Neural cell (in vitro differentiated cells): ENCODE measurements at regions not wholly inside any gene's neighbourhood (a gene's known extent, or its start where the extent isn't known, plus 50 kb on each side); places are given as distances from the start of the nearest gene placed in this dataset.

Experiments used
- H2AFZ ChIP-seq: fragments of 200-600, 300-800 bp; sonication (generic), shearing (Covaris generic); 2 replicates; pipeline ENCODE4 v1.6.0; 2014; ENCODE audit warnings: low read depth, mild to moderate bottlenecking, antibody characterized with exemption, low read length, moderate library complexity
- H3F3A ChIP-seq: fragments of 200-600 bp; shearing (Covaris generic); 2 replicates; pipeline ENCODE4 v1.6.1; 2016; ENCODE audit warnings: mild to moderate bottlenecking, moderate library complexity, mixed read lengths, antibody characterized with exemption, low read length; ENCODE audit not compliant: insufficient read depth, poor library complexity, severe bottlenecking
- H3K27ac ChIP-seq: fragments of 200-600, 300-800 bp; sonication (generic), shearing (Covaris generic); 2 replicates; pipeline ENCODE4 v1.5.1; 2014; ENCODE audit warnings: mild to moderate bottlenecking, low read length, moderate library complexity
- H3K27me3 ChIP-seq: fragments of 300-800, 200-600 bp; sonication (generic), shearing (Covaris generic); 2 replicates; pipeline ENCODE4 v1.6.0; 2014; ENCODE audit warnings: mild to moderate bottlenecking, low read depth, low read length, moderate library complexity; ENCODE audit not compliant: insufficient read depth
- H3K36me3 ChIP-seq: fragments of 300-800, 200-600 bp; sonication (generic), shearing (Covaris generic); 2 replicates; pipeline ENCODE4 v1.5.1; 2014; ENCODE audit warnings: mild to moderate bottlenecking, antibody characterized with exemption, low read length, moderate library complexity; ENCODE audit not compliant: insufficient read depth
- H3K4me2 ChIP-seq: fragments of 300-800, 200-600 bp; sonication (generic), shearing (Covaris generic); 2 replicates; pipeline ENCODE4 v1.6.0; 2014; ENCODE audit warnings: mild to moderate bottlenecking, low read length
- H3K4me3 ChIP-seq: fragments of 300-800, 200-600 bp; sonication (generic), shearing (Covaris generic); 2 replicates; pipeline ENCODE4 v1.5.1; 2014; ENCODE audit warnings: mild to moderate bottlenecking, low read length, moderate library complexity
- H3K79me2 ChIP-seq: fragments of 200-600 bp; shearing (Covaris generic); replicated peaks from 2 replicates; pipeline ENCODE4 v1.6.0; 2014; ENCODE audit warnings: mild to moderate bottlenecking, low read length, moderate library complexity; ENCODE audit not compliant: insufficient read depth
- H3K9ac ChIP-seq: fragments of 300-800, 200-600 bp; sonication (generic), shearing (Covaris generic); 2 replicates; pipeline ENCODE4 v1.6.1; 2016; ENCODE audit warnings: mild to moderate bottlenecking, low read length, mixed read lengths
- H3K9me2 ChIP-seq: fragments of 200-600 bp; shearing (Covaris generic); 2 replicates; pipeline ENCODE4 v1.6.1; 2016; ENCODE audit warnings: mild to moderate bottlenecking, low read length, mixed read lengths; ENCODE audit not compliant: insufficient read depth
- H3K9me3 ChIP-seq: fragments of 200-600, 300-800 bp; sonication (generic), shearing (Covaris generic); 2 replicates; pipeline ENCODE4 v1.6.1; 2016; ENCODE audit warnings: mild to moderate bottlenecking, mixed run types, low read length, moderate library complexity, mixed read lengths
- H4K20me1 ChIP-seq: fragments of 200-600 bp; shearing (Covaris generic); 2 replicates; pipeline ENCODE4 v1.6.1; 2016; ENCODE audit warnings: mild to moderate bottlenecking, mixed run types; ENCODE audit not compliant: insufficient read depth
- EP300 ChIP-seq: fragments of 450-650 bp; conservative IDR thresholded peaks from 2 replicates; pipeline ENCODE4 v1.6.1; 2014; ENCODE audit warnings: antibody characterized with exemption, mild to moderate bottlenecking, moderate library complexity; ENCODE audit not compliant: poor library complexity, severe bottlenecking
- EZH2 ChIP-seq: fragments of 200-600, 300-800 bp; shearing (Covaris generic), sonication (generic); IDR thresholded peaks from 2 replicates; pipeline ENCODE4 v1.6.1; 2014; ENCODE audit warnings: antibody characterized with exemption, low read length, borderline replicate concordance, mild to moderate bottlenecking; ENCODE audit not compliant: insufficient read depth, poor library complexity, severe bottlenecking
- MXI1 ChIP-seq: fragments of 450-650 bp; conservative IDR thresholded peaks from 2 replicates; pipeline ENCODE4 v1.6.1; 2014; ENCODE audit warnings: antibody characterized with exemption, mild to moderate bottlenecking; ENCODE audit not compliant: poor library complexity, severe bottlenecking
- POLR2AphosphoS5 ChIP-seq: IDR thresholded peaks from 2 replicates; pipeline ENCODE4 v1.6.1; 2012
- RAD21 ChIP-seq: fragments of 450-650 bp; conservative IDR thresholded peaks from 2 replicates; pipeline ENCODE4 v1.6.1; 2014; ENCODE audit warnings: antibody characterized with exemption, mild to moderate bottlenecking, moderate library complexity
- SMC3 ChIP-seq: fragments of 450-650 bp; conservative IDR thresholded peaks from 2 replicates; pipeline ENCODE4 v1.6.1; 2014; ENCODE audit warnings: antibody characterized with exemption, mild to moderate bottlenecking, moderate library complexity; ENCODE audit not compliant: poor library complexity
- TAF1 ChIP-seq: IDR thresholded peaks from 2 replicates; pipeline ENCODE4 v1.6.1; 2012; ENCODE audit warnings: low read depth
- TF ChIP-seq, protein P1 (sequence below): fragments of 450-650 bp; IDR thresholded peaks from 2 replicates; pipeline ENCODE4 v1.5.1; 2014; ENCODE audit warnings: antibody characterized with exemption, mild to moderate bottlenecking, moderate library complexity; ENCODE audit not compliant: poor library complexity, severe bottlenecking
- TF ChIP-seq, protein P2 (sequence below): IDR thresholded peaks from 2 replicates; pipeline ENCODE4 v1.6.1; 2012; ENCODE audit warnings: borderline replicate concordance

DNA sequence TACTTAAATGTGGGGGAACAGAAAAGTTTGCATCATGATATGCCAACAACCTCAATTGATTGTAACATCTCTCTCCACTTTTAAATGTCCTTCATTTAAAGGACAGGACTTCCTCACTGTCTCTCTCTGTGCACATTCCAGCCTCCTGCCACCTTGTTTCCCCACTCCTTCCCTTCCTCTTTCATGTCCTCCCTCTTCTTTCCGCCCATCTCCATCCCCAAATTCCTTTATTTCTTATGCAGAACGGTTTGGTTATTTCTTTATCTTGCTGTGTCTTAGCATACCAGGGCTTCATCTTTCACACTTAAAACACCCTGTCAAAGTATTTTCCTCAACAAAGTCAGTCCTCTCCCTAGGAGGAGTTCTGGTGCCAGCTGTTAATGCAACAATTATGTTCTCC lies 293.8 kb downstream of the NXPE2 start:
- Histone ChIP-seq H3K9me3 (no peaks in the 10 kb centered on the region), H3F3A (no peaks in the 10 kb centered on the region), H4K20me1 (no peaks in the 10 kb centered on the region), H3K79me2 (no peaks in the 10 kb centered on the region), H2AFZ (no peak overlapping the region), H3K27me3 (no peaks in the 10 kb centered on the region), H3K36me3 (no peaks in the 10 kb centered on the region), H3K9ac (no peak overlapping the region), H3K4me3 (no peak overlapping the region), H3K27ac (no peak overlapping the region), H3K4me2 (no peak overlapping the region), H3K9me2 (no peaks in the 10 kb centered on the region)
- TF ChIP-seq EZH2: no peak
- TF ChIP-seq RAD21: no peak
- TF ChIP-seq SMC3: no peak
- TF ChIP-seq MXI1: no peak
- TF ChIP-seq EP300: no peak
- TF ChIP-seq, protein P1, sequence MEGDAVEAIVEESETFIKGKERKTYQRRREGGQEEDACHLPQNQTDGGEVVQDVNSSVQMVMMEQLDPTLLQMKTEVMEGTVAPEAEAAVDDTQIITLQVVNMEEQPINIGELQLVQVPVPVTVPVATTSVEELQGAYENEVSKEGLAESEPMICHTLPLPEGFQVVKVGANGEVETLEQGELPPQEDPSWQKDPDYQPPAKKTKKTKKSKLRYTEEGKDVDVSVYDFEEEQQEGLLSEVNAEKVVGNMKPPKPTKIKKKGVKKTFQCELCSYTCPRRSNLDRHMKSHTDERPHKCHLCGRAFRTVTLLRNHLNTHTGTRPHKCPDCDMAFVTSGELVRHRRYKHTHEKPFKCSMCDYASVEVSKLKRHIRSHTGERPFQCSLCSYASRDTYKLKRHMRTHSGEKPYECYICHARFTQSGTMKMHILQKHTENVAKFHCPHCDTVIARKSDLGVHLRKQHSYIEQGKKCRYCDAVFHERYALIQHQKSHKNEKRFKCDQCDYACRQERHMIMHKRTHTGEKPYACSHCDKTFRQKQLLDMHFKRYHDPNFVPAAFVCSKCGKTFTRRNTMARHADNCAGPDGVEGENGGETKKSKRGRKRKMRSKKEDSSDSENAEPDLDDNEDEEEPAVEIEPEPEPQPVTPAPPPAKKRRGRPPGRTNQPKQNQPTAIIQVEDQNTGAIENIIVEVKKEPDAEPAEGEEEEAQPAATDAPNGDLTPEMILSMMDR: no peak
- no peak for TF ChIP-seq POLR2AphosphoS5
- TF ChIP-seq TAF1: no peak
- TF ChIP-seq, protein P2, sequence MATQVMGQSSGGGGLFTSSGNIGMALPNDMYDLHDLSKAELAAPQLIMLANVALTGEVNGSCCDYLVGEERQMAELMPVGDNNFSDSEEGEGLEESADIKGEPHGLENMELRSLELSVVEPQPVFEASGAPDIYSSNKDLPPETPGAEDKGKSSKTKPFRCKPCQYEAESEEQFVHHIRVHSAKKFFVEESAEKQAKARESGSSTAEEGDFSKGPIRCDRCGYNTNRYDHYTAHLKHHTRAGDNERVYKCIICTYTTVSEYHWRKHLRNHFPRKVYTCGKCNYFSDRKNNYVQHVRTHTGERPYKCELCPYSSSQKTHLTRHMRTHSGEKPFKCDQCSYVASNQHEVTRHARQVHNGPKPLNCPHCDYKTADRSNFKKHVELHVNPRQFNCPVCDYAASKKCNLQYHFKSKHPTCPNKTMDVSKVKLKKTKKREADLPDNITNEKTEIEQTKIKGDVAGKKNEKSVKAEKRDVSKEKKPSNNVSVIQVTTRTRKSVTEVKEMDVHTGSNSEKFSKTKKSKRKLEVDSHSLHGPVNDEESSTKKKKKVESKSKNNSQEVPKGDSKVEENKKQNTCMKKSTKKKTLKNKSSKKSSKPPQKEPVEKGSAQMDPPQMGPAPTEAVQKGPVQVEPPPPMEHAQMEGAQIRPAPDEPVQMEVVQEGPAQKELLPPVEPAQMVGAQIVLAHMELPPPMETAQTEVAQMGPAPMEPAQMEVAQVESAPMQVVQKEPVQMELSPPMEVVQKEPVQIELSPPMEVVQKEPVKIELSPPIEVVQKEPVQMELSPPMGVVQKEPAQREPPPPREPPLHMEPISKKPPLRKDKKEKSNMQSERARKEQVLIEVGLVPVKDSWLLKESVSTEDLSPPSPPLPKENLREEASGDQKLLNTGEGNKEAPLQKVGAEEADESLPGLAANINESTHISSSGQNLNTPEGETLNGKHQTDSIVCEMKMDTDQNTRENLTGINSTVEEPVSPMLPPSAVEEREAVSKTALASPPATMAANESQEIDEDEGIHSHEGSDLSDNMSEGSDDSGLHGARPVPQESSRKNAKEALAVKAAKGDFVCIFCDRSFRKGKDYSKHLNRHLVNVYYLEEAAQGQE: no peak

DNA sequence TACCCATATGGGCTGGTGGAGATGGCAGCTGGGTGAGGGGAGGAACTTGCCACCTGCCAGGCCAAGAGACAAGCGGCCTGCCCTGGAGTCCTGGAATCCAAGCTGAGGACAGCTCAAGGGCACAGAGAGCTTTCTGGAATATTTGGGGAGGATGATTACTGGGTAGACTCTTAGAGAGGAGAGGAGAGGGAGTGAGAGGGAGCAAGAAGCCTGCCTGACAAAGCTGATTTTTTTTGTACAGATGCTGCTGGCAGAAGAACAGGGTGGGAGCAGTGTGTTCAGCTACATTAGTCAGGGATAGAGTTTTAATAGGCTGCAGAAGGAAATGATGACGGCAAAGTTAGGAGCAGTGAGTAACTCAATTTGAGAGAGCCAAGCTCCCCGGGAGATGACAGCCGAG lies 299.3 kb downstream of the NXPE2 start:
- H3K9me2 ChIP-seq: no peaks in the 10 kb centered on the region
- H3F3A ChIP-seq: no peaks in the 10 kb centered on the region
- H3K27me3 ChIP-seq: no peaks in the 10 kb centered on the region
- no peaks in the 10 kb centered on the region for H3K9me3 ChIP-seq
- TF ChIP-seq, protein P1: no peak
- no peak for TF ChIP-seq RAD21
- TF ChIP-seq EP300: no peak
- TF ChIP-seq SMC3: no peak
- no peak for TF ChIP-seq POLR2AphosphoS5
- TF ChIP-seq, protein P2: no peak
- TF ChIP-seq TAF1: no peak
- TF ChIP-seq EZH2: no peak
- TF ChIP-seq MXI1: no peak
- no peak overlapping the region for H3K4me2 ChIP-seq
- no peaks in the 10 kb centered on the region for H4K20me1 ChIP-seq
- no peak overlapping the region for H3K4me3 ChIP-seq
- H3K79me2 ChIP-seq: no peaks in the 10 kb centered on the region
- H2AFZ ChIP-seq: no peak overlapping the region
- H3K36me3 ChIP-seq: no peaks in the 10 kb centered on the region
- H3K9ac ChIP-seq: no peak overlapping the region
- no peak overlapping the region for H3K27ac ChIP-seq
